ENCODE measurements at regions not wholly inside any gene's neighbourhood (a gene's known extent, or its start where the extent isn't known, plus 50 kb on each side); places are given as distances from the start of the nearest gene placed in this dataset.
"Not testable (repeated sequence)": the region's sequence is repeated elsewhere in the genome, so short reads cannot be mapped to it uniquely, and the experiment has no call there.

DNA sequence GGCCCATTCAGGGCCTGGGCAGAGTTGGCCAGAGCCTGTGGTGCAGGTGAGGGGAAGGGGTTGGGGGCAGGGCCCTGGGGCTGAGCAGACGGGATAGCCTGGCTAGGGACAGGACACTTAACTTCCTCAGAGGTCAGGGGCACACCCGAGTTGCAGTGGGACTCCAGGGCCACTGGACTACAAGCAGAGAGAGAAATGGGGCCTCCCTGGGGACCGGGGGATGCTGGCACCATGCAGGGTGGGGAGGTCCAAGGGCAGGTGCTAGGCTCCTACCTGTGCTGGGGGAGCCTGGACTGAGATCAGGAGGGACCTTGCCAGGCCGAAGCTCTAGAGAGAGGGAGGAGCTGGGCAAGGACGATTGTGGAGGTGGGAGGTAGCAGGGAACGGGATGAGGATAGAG is 222.3 kb downstream of the TMEM121 start:
- TF ChIP-seq, protein P1, sequence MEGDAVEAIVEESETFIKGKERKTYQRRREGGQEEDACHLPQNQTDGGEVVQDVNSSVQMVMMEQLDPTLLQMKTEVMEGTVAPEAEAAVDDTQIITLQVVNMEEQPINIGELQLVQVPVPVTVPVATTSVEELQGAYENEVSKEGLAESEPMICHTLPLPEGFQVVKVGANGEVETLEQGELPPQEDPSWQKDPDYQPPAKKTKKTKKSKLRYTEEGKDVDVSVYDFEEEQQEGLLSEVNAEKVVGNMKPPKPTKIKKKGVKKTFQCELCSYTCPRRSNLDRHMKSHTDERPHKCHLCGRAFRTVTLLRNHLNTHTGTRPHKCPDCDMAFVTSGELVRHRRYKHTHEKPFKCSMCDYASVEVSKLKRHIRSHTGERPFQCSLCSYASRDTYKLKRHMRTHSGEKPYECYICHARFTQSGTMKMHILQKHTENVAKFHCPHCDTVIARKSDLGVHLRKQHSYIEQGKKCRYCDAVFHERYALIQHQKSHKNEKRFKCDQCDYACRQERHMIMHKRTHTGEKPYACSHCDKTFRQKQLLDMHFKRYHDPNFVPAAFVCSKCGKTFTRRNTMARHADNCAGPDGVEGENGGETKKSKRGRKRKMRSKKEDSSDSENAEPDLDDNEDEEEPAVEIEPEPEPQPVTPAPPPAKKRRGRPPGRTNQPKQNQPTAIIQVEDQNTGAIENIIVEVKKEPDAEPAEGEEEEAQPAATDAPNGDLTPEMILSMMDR (conservative IDR thresholded peaks at IDR 0.05; ENCODE audit: low read depth, low read length), result not testable (repeated sequence)
- TF ChIP-seq EZH2 (IDR thresholded peaks at IDR 0.05; ENCODE audit: borderline replicate concordance, low read depth, low read length, poor library complexity, severe bottlenecking), result not testable (repeated sequence)
